Fibroblast of lung (primary cell): ENCODE measurements at regions not wholly inside any gene's neighbourhood (a gene's known extent, or its start where the extent isn't known, plus 50 kb on each side); places are given as distances from the start of the nearest gene placed in this dataset.

Experiments
- DNase-seq, 2 donors: peaks; one replicate each; pipeline versions ENCODE4 v3.0.0 to v3.0.0-alpha.2; 2010; ENCODE audit warnings: low read depth in 2 of 2
- H2AFZ ChIP-seq: 2 replicates; pipeline ENCODE4 v1.5.1; 2012; ENCODE audit warnings: low read length, control low read depth, inconsistent platforms
- H3K27ac ChIP-seq: 2 replicates; pipeline ENCODE4 v1.5.1; 2011; ENCODE audit warnings: low read length, control low read depth; ENCODE audit not compliant: insufficient read depth
- H3K27me3 ChIP-seq: 2 replicates; pipeline ENCODE4 v1.5.1; 2011; ENCODE audit warnings: mild to moderate bottlenecking, low read length; ENCODE audit not compliant: control insufficient read depth, insufficient read depth
- H3K36me3 ChIP-seq: 2 replicates; pipeline ENCODE4 v1.5.1; 2011; ENCODE audit warnings: low read length; ENCODE audit not compliant: control insufficient read depth, insufficient read depth
- H3K4me1 ChIP-seq: 2 replicates; pipeline ENCODE4 v1.5.1; 2011; ENCODE audit warnings: low read length; ENCODE audit not compliant: control insufficient read depth, insufficient read depth; ENCODE audit errors: extremely low read depth
- H3K4me2 ChIP-seq: 2 replicates; pipeline ENCODE4 v1.5.1; 2011; ENCODE audit warnings: low read length, control low read depth; ENCODE audit not compliant: insufficient read depth; ENCODE audit errors: extremely low read depth
- H3K4me3 ChIP-seq, 4 experiments: fragments of 200-600 bp in 1 of 4; sonication (generic) in 1 of 4; replicated peaks in 1 of 4; 2 replicates each; pipeline ENCODE4 v1.5.1; 2011 to 2016; ENCODE audit warnings: low read length in 4 of 4, low read depth in 3 of 4, mild to moderate bottlenecking in 3 of 4, control low read depth in 2 of 4, inconsistent platforms in 1 of 4, mixed read lengths in 1 of 4; ENCODE audit not compliant: insufficient read depth in 1 of 4; ENCODE audit errors: control extremely low read depth in 1 of 4
- H3K79me2 ChIP-seq: 2 replicates; pipeline ENCODE4 v1.5.1; 2012; ENCODE audit warnings: mild to moderate bottlenecking, low read length, inconsistent platforms; ENCODE audit not compliant: control insufficient read depth, insufficient read depth
- H3K9ac ChIP-seq: 2 replicates; pipeline ENCODE4 v1.5.1; 2011; ENCODE audit warnings: mild to moderate bottlenecking, low read length, control low read depth; ENCODE audit not compliant: insufficient read depth
- H3K9me3 ChIP-seq: 2 replicates; pipeline ENCODE4 v1.5.1; 2012; ENCODE audit warnings: low read depth, low read length; ENCODE audit not compliant: control insufficient read depth, insufficient read depth
- H4K20me1 ChIP-seq: 2 replicates; pipeline ENCODE4 v1.5.1; 2011; ENCODE audit warnings: low read length; ENCODE audit not compliant: control insufficient read depth, insufficient read depth; ENCODE audit errors: extremely low read depth
- CTCF ChIP-seq, 2 donors: IDR thresholded peaks in 1 of 2; conservative IDR thresholded peaks in 1 of 2; 1 replicate in 1 of 2; 2 replicates in 1 of 2; pipeline ENCODE4 v1.5.1; 2011 to 2012; ENCODE audit warnings: low read length in 2 of 2, control low read depth in 1 of 2, inconsistent platforms in 1 of 2, low read depth in 1 of 2, mild to moderate bottlenecking in 1 of 2
- EZH2 ChIP-seq: IDR thresholded peaks from 2 replicates; pipeline ENCODE4 v1.5.1; 2012; ENCODE audit warnings: low read length, control low read depth, mild to moderate bottlenecking; ENCODE audit errors: missing control alignments

GRCh38 chrX:4179031-4179430 is 465.6 kb upstream of the PRKX start:
- H3K9me3 ChIP-seq: no peaks in the 10 kb centered on the region
- H4K20me1 ChIP-seq: no peaks in the 10 kb centered on the region
- H3K27me3 ChIP-seq: no peaks in the 10 kb centered on the region
- no peak overlapping the region for H3K27ac ChIP-seq
- H2AFZ ChIP-seq: no peak overlapping the region
- H3K79me2 ChIP-seq: no peaks in the 10 kb centered on the region
- H3K4me1 ChIP-seq: no peaks in the 10 kb centered on the region
- H3K4me3 ChIP-seq: no peak overlapping the region
- H3K36me3 ChIP-seq: no peaks in the 10 kb centered on the region
- TF ChIP-seq CTCF (conservative IDR thresholded peaks at IDR 0.05 in 1 of 2, IDR thresholded peaks at IDR 0.05 in 1 of 2; ENCODE audit: low read depth in 1 of 2, low read length in 2 of 2): no peak
- TF ChIP-seq EZH2: no peak
- no peak overlapping the region for H3K4me2 ChIP-seq
- H3K9ac ChIP-seq: no peak overlapping the region
- no peak for DNase-seq

GRCh38 chrX:4175221-4175620 is 461.8 kb upstream of the PRKX start:
- Histone ChIP-seq H3K9ac (no peak overlapping the region), H3K4me1 (no peaks in the 10 kb centered on the region), H3K27ac (no peak overlapping the region), H3K4me3 (no peak overlapping the region), H4K20me1 (no peaks in the 10 kb centered on the region), H3K9me3 (no peaks in the 10 kb centered on the region), H3K4me2 (no peak overlapping the region), H2AFZ (no peak overlapping the region), H3K27me3 (no peaks in the 10 kb centered on the region), H3K36me3 (no peaks in the 10 kb centered on the region), H3K79me2 (no peaks in the 10 kb centered on the region)
- no peak for TF ChIP-seq EZH2
- TF ChIP-seq CTCF (conservative IDR thresholded peaks at IDR 0.05 in 1 of 2, IDR thresholded peaks at IDR 0.05 in 1 of 2; ENCODE audit: low read depth in 1 of 2, low read length in 2 of 2): no peak
- DNase-seq: no peak

- Histone ChIP-seq H3K4me1 (no peaks in the 10 kb centered on the region), H3K79me2 (no peaks in the 10 kb centered on the region), H3K4me2 (no peak overlapping the region), H3K27me3 (no peaks in the 10 kb centered on the region), H3K4me3 (no peak overlapping the region), H4K20me1 (no peaks in the 10 kb centered on the region), H3K9me3 (no peaks in the 10 kb centered on the region), H3K27ac (no peak overlapping the region), H3K9ac (no peak overlapping the region), H3K36me3 (no peaks in the 10 kb centered on the region), H2AFZ (no peak overlapping the region)
- no peak for DNase-seq
- no peak for TF ChIP-seq CTCF (conservative IDR thresholded peaks at IDR 0.05 in 1 of 2, IDR thresholded peaks at IDR 0.05 in 1 of 2; ENCODE audit: low read depth in 1 of 2, low read length in 2 of 2)
- TF ChIP-seq EZH2: no peak
Observed at GRCh38 chrX:4173743-4174142, 460.3 kb upstream of the PRKX start.
